Fibroblast of lung (primary cell): ENCODE measurements at regions not wholly inside any gene's neighbourhood (a gene's known extent, or its start where the extent isn't known, plus 50 kb on each side); places are given as distances from the start of the nearest gene placed in this dataset.

Experiments
- EZH2 ChIP-seq: IDR thresholded peaks from 2 replicates; pipeline ENCODE4 v1.5.1; 2012; ENCODE audit warnings: low read length, control low read depth, mild to moderate bottlenecking; ENCODE audit errors: missing control alignments
- TF ChIP-seq, protein P1 (sequence below), 2 donors: IDR thresholded peaks in 1 of 2; conservative IDR thresholded peaks in 1 of 2; 1 replicate in 1 of 2; 2 replicates in 1 of 2; pipeline ENCODE4 v1.5.1; 2011 to 2012; ENCODE audit warnings: low read length in 2 of 2, control low read depth in 1 of 2, inconsistent platforms in 1 of 2, low read depth in 1 of 2, mild to moderate bottlenecking in 1 of 2

DNA sequence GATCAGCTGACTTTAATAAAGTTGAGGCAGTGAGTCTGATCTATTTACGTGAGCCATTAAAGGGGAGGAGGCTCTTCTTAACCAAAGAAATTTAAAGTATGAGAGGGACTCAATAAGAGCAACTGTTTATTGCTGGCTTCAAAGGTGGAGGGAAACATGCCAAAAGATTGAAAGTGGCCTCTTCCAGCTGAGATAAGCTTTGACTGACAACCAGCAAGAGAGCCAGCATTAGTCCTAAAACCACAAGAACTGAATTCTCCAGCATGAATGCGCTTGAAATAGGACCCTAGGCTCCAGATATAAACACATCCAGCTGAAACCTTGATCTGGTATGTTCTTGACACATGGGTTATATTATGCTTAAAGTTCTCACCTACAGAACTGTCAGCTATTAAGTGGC is 123.1 kb upstream of the GJE1 start:
- TF ChIP-seq, protein P1, sequence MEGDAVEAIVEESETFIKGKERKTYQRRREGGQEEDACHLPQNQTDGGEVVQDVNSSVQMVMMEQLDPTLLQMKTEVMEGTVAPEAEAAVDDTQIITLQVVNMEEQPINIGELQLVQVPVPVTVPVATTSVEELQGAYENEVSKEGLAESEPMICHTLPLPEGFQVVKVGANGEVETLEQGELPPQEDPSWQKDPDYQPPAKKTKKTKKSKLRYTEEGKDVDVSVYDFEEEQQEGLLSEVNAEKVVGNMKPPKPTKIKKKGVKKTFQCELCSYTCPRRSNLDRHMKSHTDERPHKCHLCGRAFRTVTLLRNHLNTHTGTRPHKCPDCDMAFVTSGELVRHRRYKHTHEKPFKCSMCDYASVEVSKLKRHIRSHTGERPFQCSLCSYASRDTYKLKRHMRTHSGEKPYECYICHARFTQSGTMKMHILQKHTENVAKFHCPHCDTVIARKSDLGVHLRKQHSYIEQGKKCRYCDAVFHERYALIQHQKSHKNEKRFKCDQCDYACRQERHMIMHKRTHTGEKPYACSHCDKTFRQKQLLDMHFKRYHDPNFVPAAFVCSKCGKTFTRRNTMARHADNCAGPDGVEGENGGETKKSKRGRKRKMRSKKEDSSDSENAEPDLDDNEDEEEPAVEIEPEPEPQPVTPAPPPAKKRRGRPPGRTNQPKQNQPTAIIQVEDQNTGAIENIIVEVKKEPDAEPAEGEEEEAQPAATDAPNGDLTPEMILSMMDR (conservative IDR thresholded peaks at IDR 0.05 in 1 of 2, IDR thresholded peaks at IDR 0.05 in 1 of 2; ENCODE audit: low read depth in 1 of 2, low read length in 2 of 2): no peak
- TF ChIP-seq EZH2: no peak
